LNCAP (cell line): ENCODE measurements at regions not wholly inside any gene's neighbourhood (a gene's known extent, or its start where the extent isn't known, plus 50 kb on each side); places are given as distances from the start of the nearest gene placed in this dataset.

Source experiments
- CTCF ChIP-seq: fragments of 450-650 bp; IDR thresholded peaks from 2 replicates; pipeline ENCODE4 v1.5.1; 2017; ENCODE audit warnings: mild to moderate bottlenecking

GRCh38 chr11:121999651-122000050 lies 116.4 kb downstream of the BLID start:
- no peak for TF ChIP-seq CTCF

DNA sequence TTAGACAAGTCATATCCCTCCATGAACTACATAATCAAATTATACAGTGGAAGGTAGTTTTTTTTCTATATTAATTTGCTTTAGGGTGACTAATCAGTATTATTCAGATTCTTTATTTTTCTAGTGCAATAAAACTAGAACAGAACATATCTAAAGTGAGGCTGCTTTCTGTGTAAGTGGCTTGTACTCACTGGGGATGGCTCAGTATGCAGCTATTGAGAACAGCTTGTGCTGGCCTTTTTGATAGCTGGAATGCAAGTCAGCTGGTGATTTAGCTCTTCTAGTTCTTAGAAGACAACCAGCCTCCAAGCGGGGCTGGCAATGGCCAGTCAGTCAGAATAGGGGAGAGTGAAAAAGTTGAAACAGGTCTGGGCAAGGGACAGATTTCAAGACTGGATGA lies 119.4 kb downstream of the BLID start:
- no peak for TF ChIP-seq CTCF

DNA sequence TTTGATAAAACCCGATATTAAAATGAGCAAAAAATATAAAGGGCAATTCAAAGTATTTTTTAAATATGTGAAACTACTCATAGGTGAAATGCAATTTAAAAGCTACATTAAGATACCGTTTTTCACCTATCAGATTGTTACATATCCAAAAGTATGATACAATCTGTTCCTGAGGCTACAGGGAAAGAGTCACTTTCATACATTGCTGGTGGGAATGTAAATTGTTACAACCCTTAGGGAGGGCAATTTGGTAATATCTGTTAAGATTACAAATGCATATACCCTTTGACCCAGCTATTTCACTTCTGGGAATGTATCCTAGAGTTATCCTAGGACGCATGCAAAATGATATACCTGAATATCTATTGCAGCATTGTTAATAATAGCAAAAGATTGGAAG lies 132.1 kb downstream of the BLID start:
- no peak for TF ChIP-seq CTCF

DNA sequence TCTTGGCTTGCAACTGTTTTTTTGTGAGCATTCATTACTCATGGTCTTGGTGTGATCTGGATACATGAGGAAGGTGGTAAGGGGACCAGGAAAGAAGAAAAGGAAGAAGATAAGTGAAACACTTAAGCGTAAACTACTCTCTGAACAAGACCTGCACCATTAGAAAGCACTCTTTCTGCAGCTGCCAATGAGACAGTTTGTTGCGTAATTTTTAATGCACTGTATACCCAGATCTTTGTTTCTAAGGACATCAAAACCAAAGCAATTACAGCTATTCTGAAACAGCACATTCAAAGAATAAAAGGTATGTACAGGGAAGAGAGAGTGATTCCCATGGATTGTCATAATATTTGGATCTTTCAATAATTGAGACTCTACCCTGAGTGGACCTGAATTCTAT lies 147.4 kb downstream of the BLID start:
- TF ChIP-seq CTCF: no peak

DNA sequence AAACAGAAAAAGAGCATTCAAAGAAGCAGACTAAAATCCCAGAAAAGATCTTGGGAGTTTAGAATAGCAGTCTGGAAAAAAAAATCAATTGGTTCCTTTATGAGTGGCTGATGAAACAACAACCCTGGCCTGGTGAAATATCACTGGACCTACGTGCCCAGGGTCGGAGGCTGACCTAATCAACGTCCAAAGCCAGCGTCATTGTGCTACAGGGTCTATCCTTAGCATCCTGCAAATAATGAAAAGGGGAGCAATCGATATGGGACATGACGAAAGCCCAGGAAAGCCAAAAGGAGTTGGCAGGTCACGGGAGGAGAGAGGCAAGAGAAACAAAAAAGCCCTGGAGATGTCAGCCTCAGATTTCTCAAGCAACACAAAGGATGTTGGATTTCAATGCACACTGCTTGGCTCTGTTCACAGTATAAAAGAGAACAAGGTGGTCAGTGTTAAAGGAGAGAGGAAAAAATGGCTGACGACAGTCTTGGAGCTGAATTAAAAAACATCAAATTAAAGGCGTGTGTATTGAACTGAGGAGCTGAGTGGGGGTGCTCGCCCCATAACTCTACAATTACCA lies 148.8 kb downstream of the BLID start:
- TF ChIP-seq CTCF: no peak

GRCh38 chr11:121965330-121965729 lies 150.7 kb downstream of the BLID start:
- no peak for TF ChIP-seq CTCF

DNA sequence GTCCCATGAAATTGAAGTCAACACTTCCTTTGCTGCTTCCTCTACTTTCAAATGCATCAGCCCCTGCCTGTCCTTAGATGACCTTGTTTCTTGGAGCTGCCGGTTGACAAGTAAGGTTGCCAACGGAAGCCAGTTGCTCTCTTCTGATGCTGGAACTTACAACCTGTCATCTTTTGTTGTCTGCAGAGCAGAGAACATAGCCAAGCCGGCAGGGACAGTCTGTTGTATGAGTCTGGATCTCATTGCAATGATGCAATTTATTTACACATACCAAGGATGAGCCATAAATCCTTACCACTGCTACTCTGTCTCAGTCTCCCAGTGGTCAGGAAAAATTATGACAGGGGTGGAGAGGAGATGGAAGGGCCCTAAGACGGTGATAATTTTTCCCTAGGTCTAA lies 151.4 kb downstream of the BLID start:
- no peak for TF ChIP-seq CTCF

GRCh38 chr11:121961321-121961801 lies 154.7 kb downstream of the BLID start:
- no peak for TF ChIP-seq CTCF
